Keratinocyte (primary cell): ENCODE measurements at regions not wholly inside any gene's neighbourhood (a gene's known extent, or its start where the extent isn't known, plus 50 kb on each side); places are given as distances from the start of the nearest gene placed in this dataset.

ENCODE experiments used
- DNase-seq: peaks from one replicate; pipeline ENCODE4 v3.0.0-alpha.2; 2011; ENCODE audit warnings: low read depth, missing footprints, low spot score
- FAIRE-seq: peaks from 2 replicates; lab custom pipeline; 2011; peaks lifted over from hg19 to GRCh38; lab: Jason Lieb, UNC
- H2AFZ ChIP-seq: 2 replicates; pipeline ENCODE4 v1.6.0; 2012; ENCODE audit warnings: low read length, control low read depth, inconsistent platforms; ENCODE audit not compliant: control insufficient read depth
- H3K27ac ChIP-seq: 2 replicates; pipeline ENCODE4 v1.5.1; 2011; ENCODE audit warnings: low read length; ENCODE audit not compliant: control insufficient read depth, insufficient read depth
- H3K27me3 ChIP-seq: 3 replicates; pipeline ENCODE4 v1.6.0; 2011; ENCODE audit warnings: low read length; ENCODE audit not compliant: control insufficient read depth, insufficient read depth; ENCODE audit errors: extremely low read depth
- H3K36me3 ChIP-seq, 2 experiments: 2 replicates in 1 of 2; 3 replicates in 1 of 2; pipeline ENCODE4 v1.5.1; 2011; ENCODE audit warnings: low read length in 2 of 2, mild to moderate bottlenecking in 1 of 2; ENCODE audit not compliant: control insufficient read depth in 2 of 2, insufficient read depth in 2 of 2; ENCODE audit errors: extremely low read depth in 1 of 2
- H3K4me1 ChIP-seq: 3 replicates; pipeline ENCODE4 v1.5.1; 2011; ENCODE audit warnings: low read length; ENCODE audit not compliant: control insufficient read depth, insufficient read depth; ENCODE audit errors: extremely low read depth
- H3K4me2 ChIP-seq: 3 replicates; pipeline ENCODE4 v1.6.0; 2011; ENCODE audit warnings: low read depth, low read length; ENCODE audit not compliant: control insufficient read depth, insufficient read depth; ENCODE audit errors: extremely low read depth
- H3K4me3 ChIP-seq, 3 experiments: fragments of 200-600 bp in 1 of 3; sonication (generic) in 1 of 3; 2 replicates in 2 of 3; 3 replicates in 1 of 3; pipeline ENCODE4 v1.5.1; 2011 to 2016; ENCODE audit warnings: low read length in 3 of 3, mild to moderate bottlenecking in 3 of 3, control low read depth in 2 of 3, inconsistent platforms in 1 of 3, low read depth in 1 of 3, mixed read lengths in 1 of 3, mixed run types in 1 of 3, moderate library complexity in 1 of 3; ENCODE audit not compliant: control insufficient read depth in 2 of 3, insufficient read depth in 2 of 3; ENCODE audit errors: extremely low read depth in 1 of 3
- H3K79me2 ChIP-seq: 2 replicates; pipeline ENCODE4 v1.6.0; 2012; ENCODE audit warnings: low read length; ENCODE audit not compliant: control insufficient read depth, insufficient read depth
- H3K9ac ChIP-seq: 3 replicates; pipeline ENCODE4 v1.6.0; 2011; ENCODE audit warnings: low read length; ENCODE audit not compliant: control insufficient read depth, insufficient read depth; ENCODE audit errors: extremely low read depth
- H3K9me1 ChIP-seq: 3 replicates; pipeline ENCODE4 v1.6.0; 2011; ENCODE audit warnings: low read length; ENCODE audit not compliant: control insufficient read depth, insufficient read depth; ENCODE audit errors: extremely low read depth
- H3K9me3 ChIP-seq: 2 replicates; pipeline ENCODE4 v1.5.1; 2012; ENCODE audit warnings: low read depth, low read length; ENCODE audit not compliant: control insufficient read depth
- H4K20me1 ChIP-seq: 3 replicates; pipeline ENCODE4 v1.6.0; 2011; ENCODE audit warnings: low read length; ENCODE audit not compliant: control insufficient read depth, insufficient read depth; ENCODE audit errors: extremely low read depth
- CTCF ChIP-seq, 3 experiments: IDR thresholded peaks in 1 of 3; conservative IDR thresholded peaks in 1 of 3; optimal IDR thresholded peaks in 1 of 3; 2 replicates in 2 of 3; 3 replicates in 1 of 3; pipeline versions ENCODE3 to v1.5.1; 2011; ENCODE audit warnings: low read length in 3 of 3, mild to moderate bottlenecking in 3 of 3, moderate library complexity in 2 of 3, control low read depth in 1 of 3, inconsistent platforms in 1 of 3; ENCODE audit not compliant: insufficient read depth in 2 of 3; ENCODE audit errors: extremely low read depth in 1 of 3
- EZH2 ChIP-seq: IDR thresholded peaks from one replicate; pipeline ENCODE4 v1.6.1; 2012; ENCODE audit warnings: inconsistent platforms, mild to moderate bottlenecking, low read length, moderate library complexity
- dilution Hi-C: fragments of 300-500 bp; cut with MboI; formaldehyde crosslinking; loops from one replicate; pipeline ENCODE4 v1.7.0; 2020; ENCODE audit warnings: low sequenced_read_pairs; ENCODE audit not compliant: extremely low pct_ligation_motif_present

GRCh38 chr9:104992659-104993058 lies 64.7 kb upstream of the ABCA1 start:
- no peak for TF ChIP-seq EZH2
- dilution Hi-C loops: no loop called here
- FAIRE-seq (no peak), DNase-seq (no peak)
- H3K36me3 ChIP-seq: no peaks in the 10 kb centered on the region
- H3K9me3 ChIP-seq: no peaks in the 10 kb centered on the region
- H3K4me1 ChIP-seq: peaks cover 16% of the 10 kb centered on the region
- no peaks in the 10 kb centered on the region for H3K9me1 ChIP-seq
- H4K20me1 ChIP-seq: no peaks in the 10 kb centered on the region
- no peak overlapping the region for H3K4me2 ChIP-seq
- no peaks in the 10 kb centered on the region for H3K27me3 ChIP-seq
- no peak overlapping the region for H3K27ac ChIP-seq
- no peaks in the 10 kb centered on the region for H3K79me2 ChIP-seq
- no peak overlapping the region for H3K9ac ChIP-seq
- no peak overlapping the region for H3K4me3 ChIP-seq
- H2AFZ ChIP-seq: no peak overlapping the region

GRCh38 chr9:104993291-104993963 lies 65.5 kb upstream of the ABCA1 start:
- H3K9ac ChIP-seq: no peak overlapping the region

More at GRCh38 chr9:104993291-104993963, 65.5 kb upstream of the ABCA1 start:
- H2AFZ ChIP-seq: peak overlapping the region; percentile 49
- DNase-seq (no peak), FAIRE-seq (no peak)
- H3K79me2 ChIP-seq: no peaks in the 10 kb centered on the region
- no peak for TF ChIP-seq CTCF (optimal IDR thresholded peaks at IDR 0.05 in 1 of 3, IDR thresholded peaks at IDR 0.05 in 1 of 3, conservative IDR thresholded peaks at IDR 0.05 in 1 of 3; ENCODE audit: extremely low read depth in 1 of 3, insufficient read depth in 2 of 3, low read length in 3 of 3)
- no peak for TF ChIP-seq EZH2
- H3K36me3 ChIP-seq: no peaks in the 10 kb centered on the region
- H3K4me1 ChIP-seq: peaks cover 16% of the 10 kb centered on the region
- no peak overlapping the region for H3K4me3 ChIP-seq
- H3K27me3 ChIP-seq: no peaks in the 10 kb centered on the region
- no peak overlapping the region for H3K27ac ChIP-seq
- no peaks in the 10 kb centered on the region for H4K20me1 ChIP-seq
- no peaks in the 10 kb centered on the region for H3K9me1 ChIP-seq
- dilution Hi-C loops: no loop called here
- H3K4me2 ChIP-seq: no peak overlapping the region
- H3K9me3 ChIP-seq: no peaks in the 10 kb centered on the region
